ENCODE measurements at regions not wholly inside any gene's neighbourhood (a gene's known extent, or its start where the extent isn't known, plus 50 kb on each side); places are given as distances from the start of the nearest gene placed in this dataset.

DNA sequence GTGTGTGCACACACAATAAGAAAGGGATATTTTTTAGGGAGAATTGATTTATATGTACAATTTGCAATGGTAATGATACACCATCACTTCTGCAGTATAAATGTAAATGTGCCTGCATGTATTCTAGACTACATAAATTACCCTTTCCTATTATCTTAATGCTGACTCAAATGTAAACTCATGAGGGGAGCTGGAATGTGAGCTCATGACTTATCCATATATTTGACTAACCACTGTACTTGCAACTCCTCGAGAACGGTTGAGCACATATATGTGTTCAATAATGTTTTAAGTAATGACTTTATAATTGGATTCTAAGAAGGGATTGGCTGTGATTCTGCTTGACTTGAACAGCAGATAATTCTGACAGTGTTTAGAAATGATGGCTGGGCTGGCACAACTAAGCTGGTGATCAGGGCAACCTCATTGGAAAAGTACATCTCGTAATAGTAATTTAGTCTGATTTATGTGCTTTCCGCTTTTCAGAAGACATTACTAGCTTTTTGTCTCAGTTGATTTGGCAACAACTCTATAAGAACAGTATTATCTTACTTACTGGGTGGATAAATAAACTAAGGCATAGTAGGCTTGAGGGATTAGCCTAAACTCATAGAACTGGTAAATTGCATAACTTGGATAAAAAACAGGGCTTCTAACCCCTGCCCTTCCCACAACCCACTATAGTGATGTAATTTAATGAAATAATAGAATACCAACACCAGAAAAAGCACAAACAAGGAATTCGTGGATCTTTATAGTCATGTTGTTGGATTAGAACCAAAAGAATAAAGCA is 130.2 kb upstream of the SPEF2 start:
- peaks cover 3% of the 10 kb centered on the region for H3K27me3 Mint-ChIP-seq
- H3K9me3 Mint-ChIP-seq = no peaks in the 10 kb centered on the region
- H3K36me3 Mint-ChIP-seq (ENCODE audit: low read depth) = no peaks in the 10 kb centered on the region
- no peak overlapping the region for H3K27ac Mint-ChIP-seq
- H3K4me1 Mint-ChIP-seq = peaks cover 1% of the 10 kb centered on the region
- no peak overlapping the region for H3K4me3 Mint-ChIP-seq
- DNase-seq = no peak
- ATAC-seq = no peak

DNA sequence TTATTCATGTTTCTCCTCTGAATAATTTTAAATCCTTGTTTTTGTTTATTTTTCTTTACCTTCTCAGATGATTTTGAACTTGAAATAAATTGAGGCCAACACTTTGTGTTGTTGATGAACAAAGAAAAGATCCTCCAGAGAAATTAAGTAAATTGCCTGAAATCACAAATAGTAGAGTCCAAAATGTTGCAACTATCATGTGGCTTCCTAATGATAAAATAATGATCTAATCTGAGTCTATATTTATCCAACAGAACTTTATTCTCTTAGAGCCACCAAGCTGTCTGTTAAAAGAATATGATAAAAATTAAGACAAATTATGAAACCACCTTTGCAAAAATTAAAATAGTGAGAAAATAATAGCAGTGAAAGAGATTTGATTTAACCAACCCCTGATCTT is 132.2 kb upstream of the SPEF2 start:
- Mint-ChIP-seq H3K36me3 (ENCODE audit: low read depth) (no peaks in the 10 kb centered on the region), H3K27me3 (no peaks in the 10 kb centered on the region), H3K27ac (no peak overlapping the region), H3K4me1 (peaks cover 1% of the 10 kb centered on the region), H3K4me3 (no peak overlapping the region), H3K9me3 (no peaks in the 10 kb centered on the region)
- DNase-seq (no peak), ATAC-seq (no peak)

DNA sequence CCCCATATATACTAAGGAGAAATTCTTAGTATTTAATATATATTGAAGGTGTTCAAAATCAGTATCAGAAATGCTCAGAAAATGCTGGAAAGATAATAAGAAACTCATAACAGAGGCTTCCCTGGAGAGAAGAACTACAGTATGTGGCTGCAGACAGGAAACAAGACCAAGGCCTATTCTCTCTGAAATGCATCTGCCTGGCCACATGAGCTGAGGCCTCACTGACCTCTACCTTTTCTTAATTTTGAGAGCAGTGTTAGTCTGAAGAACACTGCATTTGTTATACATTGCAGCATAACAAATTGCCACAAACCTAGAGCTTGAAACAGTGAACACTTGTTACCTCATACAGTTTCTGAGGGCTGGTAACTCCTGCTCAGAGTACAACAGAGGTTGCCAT is 133.4 kb upstream of the SPEF2 start:
- H3K4me1 Mint-ChIP-seq = peaks cover 7% of the 10 kb centered on the region
- no peaks in the 10 kb centered on the region for H3K27me3 Mint-ChIP-seq
- no peaks in the 10 kb centered on the region for H3K9me3 Mint-ChIP-seq
- no peaks in the 10 kb centered on the region for H3K36me3 Mint-ChIP-seq (ENCODE audit: low read depth)
- DNase-seq (no peak), ATAC-seq (no peak)
- H3K27ac Mint-ChIP-seq = no peak overlapping the region
- H3K4me3 Mint-ChIP-seq = no peak overlapping the region

DNA sequence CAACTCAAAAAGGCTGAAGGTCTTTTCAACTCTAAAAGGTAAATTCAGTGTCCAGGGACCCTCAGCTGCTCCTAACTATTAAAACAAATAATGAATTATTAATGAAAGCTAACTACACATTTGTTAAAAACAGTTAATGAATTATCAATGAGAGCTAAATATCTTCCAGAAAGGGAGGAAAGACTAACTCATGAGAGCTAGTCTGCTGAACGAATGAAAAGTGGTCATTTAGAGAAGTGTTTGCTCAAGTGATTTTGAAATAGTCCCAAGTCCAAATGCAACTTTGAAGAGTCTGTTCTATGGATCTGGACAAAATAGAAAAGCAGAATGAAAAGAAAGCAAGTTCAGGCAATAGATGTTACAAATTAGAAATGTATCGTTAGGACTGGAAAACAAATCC is 133.9 kb upstream of the SPEF2 start:
- no peaks in the 10 kb centered on the region for H3K36me3 Mint-ChIP-seq (ENCODE audit: low read depth)
- H3K4me1 Mint-ChIP-seq = peaks cover 11% of the 10 kb centered on the region
- H3K27me3 Mint-ChIP-seq = no peaks in the 10 kb centered on the region
- no peak for DNase-seq
- no peaks in the 10 kb centered on the region for H3K9me3 Mint-ChIP-seq
- no peak overlapping the region for H3K27ac Mint-ChIP-seq
- ATAC-seq = no peak
- no peak overlapping the region for H3K4me3 Mint-ChIP-seq

DNA sequence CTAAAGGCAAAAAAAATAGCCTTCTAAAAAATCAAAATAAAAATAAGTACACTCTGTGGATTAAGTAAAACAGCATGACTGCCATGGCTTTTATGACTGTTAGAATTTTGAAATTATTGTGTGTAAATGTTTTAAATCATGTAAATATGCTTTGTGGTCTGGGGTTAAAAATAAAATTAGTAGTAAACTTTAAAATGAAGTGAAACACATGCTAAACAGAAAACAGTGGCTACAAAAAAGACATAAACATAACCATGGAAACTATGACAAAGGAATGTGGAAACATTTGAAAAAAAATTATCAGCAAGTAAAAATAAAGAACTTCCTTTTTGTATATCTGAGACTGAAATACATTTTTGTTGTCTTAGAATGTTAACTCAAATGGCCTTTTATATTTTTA is 134.5 kb upstream of the SPEF2 start:
- Mint-ChIP-seq H3K27me3 (no peaks in the 10 kb centered on the region), H3K4me3 (no peak overlapping the region), H3K36me3 (ENCODE audit: low read depth) (no peaks in the 10 kb centered on the region), H3K9me3 (peaks cover 3% of the 10 kb centered on the region), H3K4me1 (peaks cover 11% of the 10 kb centered on the region), H3K27ac (no peak overlapping the region)
- DNase-seq (no peak), ATAC-seq (no peak)

DNA sequence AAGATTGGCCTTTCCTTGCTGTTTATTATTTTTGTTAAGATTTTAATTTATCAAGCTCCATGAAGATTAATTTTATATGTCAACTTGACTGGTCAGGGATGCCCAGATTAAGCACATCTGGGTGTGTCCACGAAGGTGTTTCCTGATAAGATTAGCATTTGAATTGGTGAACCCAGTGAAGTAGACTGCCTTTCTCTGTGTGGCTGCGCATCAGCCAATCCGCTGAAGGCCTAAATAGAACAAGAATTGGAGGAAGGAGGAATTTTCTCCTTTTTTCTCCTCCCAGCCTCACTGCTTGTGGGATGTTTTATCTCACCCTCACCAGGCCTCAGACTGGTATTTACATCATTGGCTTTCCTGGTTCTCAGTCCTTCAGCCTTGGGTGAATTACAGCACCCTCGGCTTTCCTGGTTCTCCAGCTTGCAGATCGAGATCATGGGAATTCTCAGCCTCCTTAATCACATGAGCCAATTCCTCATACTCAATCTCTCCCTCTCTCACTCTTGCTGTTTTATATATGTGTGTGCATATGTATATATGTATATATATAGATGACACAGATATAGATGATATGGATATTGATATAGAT is 135.4 kb upstream of the SPEF2 start:
- DNase-seq (no peak), ATAC-seq (no peak)
- Mint-ChIP-seq H3K27me3 (no peaks in the 10 kb centered on the region), H3K27ac (no peak overlapping the region), H3K4me1 (peaks cover 11% of the 10 kb centered on the region), H3K9me3 (peaks cover 4% of the 10 kb centered on the region), H3K36me3 (ENCODE audit: low read depth) (no peaks in the 10 kb centered on the region), H3K4me3 (no peak overlapping the region)

DNA sequence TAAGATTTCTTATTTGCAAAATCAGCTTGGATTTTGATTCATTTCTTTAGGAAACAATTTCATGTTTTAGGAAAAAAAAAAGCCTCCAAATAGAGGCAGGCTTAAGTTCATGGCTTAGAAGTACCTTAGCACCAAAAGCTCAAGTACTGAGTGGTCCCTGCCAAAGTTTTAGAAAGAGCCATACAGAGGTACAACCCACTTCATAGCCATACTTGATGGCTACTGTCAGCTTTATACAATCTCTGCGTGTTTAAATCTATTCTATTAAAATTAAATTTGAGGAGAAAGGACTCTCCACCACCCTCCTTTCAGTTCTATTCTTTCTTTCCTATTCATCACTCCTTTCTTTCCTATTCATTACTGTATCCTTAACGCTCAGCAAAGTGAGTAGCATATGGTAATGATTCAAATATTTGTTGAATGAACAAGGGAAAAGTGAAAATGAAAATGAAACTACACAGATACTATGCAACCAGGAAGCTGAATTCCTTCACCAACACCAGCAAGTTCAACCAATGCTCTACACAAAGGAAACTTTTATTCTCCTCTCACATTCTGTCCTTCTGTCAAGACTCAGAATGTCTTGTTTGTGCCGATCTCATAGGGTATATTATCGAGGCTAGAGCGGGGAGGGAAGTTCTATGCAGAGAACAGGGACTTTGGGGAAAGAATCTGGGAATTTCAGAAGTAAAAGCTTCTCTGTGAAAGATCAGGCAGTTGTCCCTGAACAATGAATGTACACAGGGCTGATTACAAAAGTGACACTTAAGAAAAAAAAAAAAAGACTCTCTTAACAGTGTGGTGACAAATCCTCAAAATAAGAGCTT is 138.6 kb upstream of the SPEF2 start:
- Mint-ChIP-seq H3K9me3 (peaks cover 4% of the 10 kb centered on the region), H3K4me3 (peak overlapping the region; percentile 65), H3K27ac (peak overlapping the region; percentile 33), H3K27me3 (peaks cover 2% of the 10 kb centered on the region), H3K36me3 (ENCODE audit: low read depth) (no peaks in the 10 kb centered on the region), H3K4me1 (peaks cover 11% of the 10 kb centered on the region)
- peak; percentile 68 for ATAC-seq
- no peak for DNase-seq

DNA sequence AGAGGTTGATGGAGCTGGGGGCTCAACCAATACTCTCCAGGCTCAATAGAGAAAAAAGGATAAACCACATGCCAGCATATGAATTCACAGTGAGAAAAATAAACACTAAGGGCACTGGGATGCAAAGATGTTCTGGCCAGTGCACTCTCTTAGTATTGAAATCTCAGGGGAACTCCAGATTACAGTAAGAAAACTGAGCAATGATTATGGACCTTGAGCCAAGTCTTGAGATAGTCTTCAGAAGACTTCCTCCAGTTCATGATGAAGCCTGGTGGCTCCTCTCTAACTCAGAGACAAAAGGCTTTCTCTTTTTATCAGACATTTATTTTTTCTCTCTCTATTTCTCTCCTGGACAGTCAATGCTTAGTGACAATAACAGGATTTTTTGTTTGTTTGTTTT is 139.8 kb upstream of the SPEF2 start:
- no peak for ATAC-seq
- Mint-ChIP-seq H3K4me3 (no peak overlapping the region), H3K4me1 (peaks cover 11% of the 10 kb centered on the region), H3K9me3 (peaks cover 4% of the 10 kb centered on the region), H3K36me3 (ENCODE audit: low read depth) (no peaks in the 10 kb centered on the region), H3K27me3 (peaks cover 2% of the 10 kb centered on the region), H3K27ac (no peak overlapping the region)
- DNase-seq = no peak

DNA sequence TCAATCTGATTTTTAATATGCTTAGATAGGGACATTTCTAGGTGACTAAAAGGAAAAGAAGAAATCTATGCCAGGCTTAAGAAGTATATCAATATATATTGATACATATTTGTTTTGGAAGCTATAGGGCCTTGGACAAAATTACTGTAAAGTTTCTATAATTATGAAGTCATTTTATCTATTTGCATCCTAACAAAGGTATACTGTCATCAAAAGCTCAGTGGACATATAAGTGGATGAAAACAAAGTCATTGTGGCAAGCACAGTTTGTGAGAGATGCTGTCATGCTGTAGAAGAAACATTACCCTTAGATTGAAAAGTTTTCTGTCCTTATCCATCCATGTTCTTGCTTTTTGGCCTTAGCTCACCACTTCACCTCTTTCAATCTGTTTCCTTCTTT is 140.3 kb upstream of the SPEF2 start:
- H3K9me3 Mint-ChIP-seq = peaks cover 4% of the 10 kb centered on the region
- H3K4me3 Mint-ChIP-seq = no peak overlapping the region

DNA sequence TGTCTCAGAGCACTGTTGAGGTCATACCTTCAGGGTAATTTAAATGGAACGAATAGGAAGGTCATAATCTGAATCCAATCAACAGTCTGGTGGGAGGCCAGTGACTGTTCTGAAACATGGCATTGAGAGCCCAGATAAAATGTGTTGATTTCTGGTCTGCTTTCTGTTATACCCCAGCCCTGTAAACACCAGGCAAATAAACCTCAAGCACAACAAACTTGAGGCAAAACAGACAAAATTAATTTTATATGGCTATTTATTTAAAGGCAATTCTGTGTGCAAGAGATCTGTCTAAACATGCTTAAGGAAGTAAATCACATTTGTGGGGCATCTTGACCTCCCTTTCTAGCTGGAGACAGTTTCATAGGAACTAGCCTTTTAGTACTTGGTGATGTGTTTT is 140.9 kb upstream of the SPEF2 start:
- Mint-ChIP-seq H3K4me1 (peaks cover 9% of the 10 kb centered on the region), H3K36me3 (ENCODE audit: low read depth) (no peaks in the 10 kb centered on the region), H3K4me3 (no peak overlapping the region), H3K27ac (no peak overlapping the region), H3K27me3 (peaks cover 2% of the 10 kb centered on the region), H3K9me3 (peaks cover 4% of the 10 kb centered on the region)
- DNase-seq (no peak), ATAC-seq (no peak)

More for the DNA sequence above, 140.3 kb upstream of the SPEF2 start:
- H3K36me3 Mint-ChIP-seq (ENCODE audit: low read depth) = no peaks in the 10 kb centered on the region
- no peak for DNase-seq
- H3K4me1 Mint-ChIP-seq = peaks cover 9% of the 10 kb centered on the region
- H3K27ac Mint-ChIP-seq = no peak overlapping the region
- no peak for ATAC-seq
- peaks cover 2% of the 10 kb centered on the region for H3K27me3 Mint-ChIP-seq

DNA sequence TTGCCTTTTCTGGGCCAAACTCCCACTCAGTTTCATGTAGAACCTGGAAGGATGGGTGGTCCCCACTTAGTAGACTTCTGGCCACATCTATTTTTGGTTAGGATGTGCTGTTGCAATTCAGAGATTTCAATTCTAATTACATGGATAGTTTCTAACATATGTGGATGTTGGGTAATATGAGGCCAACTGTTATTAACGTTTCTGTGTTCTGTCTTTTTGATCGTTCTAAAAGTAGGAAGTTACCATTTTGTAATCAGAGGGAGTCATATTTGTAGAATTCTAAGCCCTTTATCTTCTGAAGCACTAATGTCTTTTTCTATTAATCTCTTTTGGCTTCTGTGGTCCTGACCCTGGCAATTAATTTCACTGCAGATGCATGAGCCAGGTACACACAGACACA is 141.6 kb upstream of the SPEF2 start:
- Mint-ChIP-seq H3K27ac (no peak overlapping the region), H3K9me3 (peaks cover 4% of the 10 kb centered on the region), H3K4me3 (no peak overlapping the region), H3K36me3 (ENCODE audit: low read depth) (no peaks in the 10 kb centered on the region), H3K27me3 (peaks cover 2% of the 10 kb centered on the region), H3K4me1 (peaks cover 9% of the 10 kb centered on the region)
- DNase-seq (no peak), ATAC-seq (no peak)

DNA sequence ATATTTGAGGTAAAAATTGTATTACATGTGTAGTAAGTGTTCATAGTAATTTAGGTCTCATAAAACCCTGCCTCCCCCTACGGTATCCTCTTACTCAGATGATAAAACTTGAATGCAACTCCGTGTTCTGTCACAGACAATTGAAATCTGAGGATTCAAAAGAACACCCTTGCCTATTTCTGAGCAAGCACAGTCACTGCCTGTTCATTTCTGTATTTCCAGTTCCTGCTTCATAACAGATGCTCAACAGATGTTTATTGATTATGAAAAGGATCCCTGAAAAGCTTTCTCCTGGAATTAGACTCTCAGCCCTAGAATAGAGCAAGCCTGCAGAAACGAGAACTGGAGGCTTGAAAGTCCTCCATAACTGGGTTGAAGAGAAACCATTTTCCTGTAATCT is 144.1 kb upstream of the SPEF2 start:
- no peaks in the 10 kb centered on the region for H3K4me1 Mint-ChIP-seq
- H3K4me3 Mint-ChIP-seq = no peak overlapping the region
- H3K9me3 Mint-ChIP-seq = peaks cover 4% of the 10 kb centered on the region
- DNase-seq (no peak), ATAC-seq (no peak)
- no peaks in the 10 kb centered on the region for H3K36me3 Mint-ChIP-seq (ENCODE audit: low read depth)
- no peak overlapping the region for H3K27ac Mint-ChIP-seq
- H3K27me3 Mint-ChIP-seq = peaks cover 2% of the 10 kb centered on the region

DNA sequence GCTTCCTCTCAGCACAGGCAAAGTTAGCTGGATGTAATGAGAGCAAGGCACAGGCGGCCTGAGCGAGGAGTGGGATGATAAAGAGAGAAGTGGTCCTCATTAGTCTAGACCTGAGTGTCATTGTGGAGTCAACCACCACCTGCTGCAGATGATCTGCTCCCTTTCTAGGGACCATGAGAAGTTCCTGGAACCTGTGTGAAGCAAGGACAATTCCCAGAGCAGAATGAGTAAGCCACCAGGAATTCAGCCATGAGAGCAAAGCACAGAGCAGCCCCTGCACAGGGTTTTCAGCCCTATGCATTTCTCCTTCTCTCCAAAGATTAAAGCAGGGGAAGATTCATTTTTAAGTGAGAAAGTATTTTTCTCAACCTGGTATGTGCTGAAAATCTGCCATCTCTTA is 146.8 kb upstream of the SPEF2 start:
- no peak for ATAC-seq
- Mint-ChIP-seq H3K9me3 (no peaks in the 10 kb centered on the region), H3K4me1 (no peaks in the 10 kb centered on the region), H3K27me3 (peaks cover 2% of the 10 kb centered on the region), H3K4me3 (no peak overlapping the region), H3K27ac (no peak overlapping the region), H3K36me3 (ENCODE audit: low read depth) (no peaks in the 10 kb centered on the region)
- no peak for DNase-seq

DNA sequence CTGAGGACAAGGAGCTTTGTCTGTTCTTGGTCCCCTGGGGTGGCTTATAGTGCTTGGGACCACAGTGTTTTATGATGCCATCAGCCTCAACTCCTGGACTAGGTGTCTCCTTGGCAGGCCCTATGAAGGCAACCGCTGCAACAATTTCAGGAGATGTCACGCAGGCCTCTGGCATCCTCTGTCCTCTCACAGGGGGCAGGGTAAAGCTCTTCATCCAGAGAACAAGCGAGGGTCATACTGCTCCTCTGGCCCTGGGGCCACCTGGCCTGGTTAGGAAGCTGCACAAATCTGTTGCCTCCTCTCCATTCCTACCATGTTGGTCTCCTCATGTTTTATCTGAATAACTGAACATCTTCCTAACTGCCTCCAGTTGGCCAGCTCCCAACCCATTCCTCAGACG is 148.9 kb upstream of the SPEF2 start:
- no peaks in the 10 kb centered on the region for H3K36me3 Mint-ChIP-seq (ENCODE audit: low read depth)
- H3K4me1 Mint-ChIP-seq = no peaks in the 10 kb centered on the region
- ATAC-seq (no peak), DNase-seq (no peak)
- no peaks in the 10 kb centered on the region for H3K27me3 Mint-ChIP-seq
- no peak overlapping the region for H3K4me3 Mint-ChIP-seq
- no peaks in the 10 kb centered on the region for H3K9me3 Mint-ChIP-seq
- H3K27ac Mint-ChIP-seq = no peak overlapping the region

DNA sequence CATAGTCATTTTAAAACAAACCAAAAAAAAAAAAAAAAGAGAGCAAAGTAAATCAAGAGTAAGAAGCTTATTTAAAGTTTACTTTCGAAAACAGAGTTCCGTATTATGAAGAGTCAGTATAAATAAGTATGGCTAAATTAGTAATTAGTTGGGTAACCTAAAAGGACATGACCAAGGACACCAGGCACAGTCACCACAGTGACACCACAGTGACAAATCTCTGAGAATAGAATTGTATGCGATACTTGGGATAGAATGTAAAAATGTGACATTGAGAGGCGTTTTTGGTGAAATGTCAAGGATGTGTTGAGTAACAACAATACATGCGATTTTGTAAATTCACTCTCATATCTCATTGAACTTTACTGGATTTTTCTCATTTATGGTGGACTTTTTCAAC is 150.9 kb upstream of the SPEF2 start:
- no peaks in the 10 kb centered on the region for H3K36me3 Mint-ChIP-seq (ENCODE audit: low read depth)
- no peak overlapping the region for H3K27ac Mint-ChIP-seq
- ATAC-seq (no peak), DNase-seq (no peak)
- no peaks in the 10 kb centered on the region for H3K4me1 Mint-ChIP-seq
- H3K4me3 Mint-ChIP-seq = no peak overlapping the region
- no peaks in the 10 kb centered on the region for H3K9me3 Mint-ChIP-seq
- peaks cover 4% of the 10 kb centered on the region for H3K27me3 Mint-ChIP-seq

All from activated naive CD8-positive, alpha-beta T cell treated with anti-CD3 and anti-CD28 coated beads, Interleukin-2, amount 50 U/mL, for 24 hours (primary cell).